IMR-90 (cell line): ENCODE measurements at regions not wholly inside any gene's neighbourhood (a gene's known extent, or its start where the extent isn't known, plus 50 kb on each side); places are given as distances from the start of the nearest gene placed in this dataset.

Experiments
- ATAC-seq: fragments of 200-7000 bp; cut with Tn5 transposase; 2 replicates; pipeline ENCODE4 v1.9.1; 2020; ENCODE audit warnings: low read depth, mild to moderate bottlenecking, moderate library complexity
- BruUV-seq: library from RNA; stranded (reverse); fragments of 400-500 nt; replicated peaks from 2 replicates; lab custom pipeline; 2021; lab: Mats Ljungman, UMichigan
- CTCF ChIA-PET: fragments of 300-600 bp; formaldehyde crosslinking; extraction: SDS; loops from one replicate; lab custom pipeline; 2021; ENCODE audit warnings: antibody characterized with exemption; lab: Yijun Ruan, JAX
- POLR2A ChIA-PET: fragments of 300-600 bp; sonication (Branson Sonifier 250); formaldehyde crosslinking; loops from one replicate; lab custom pipeline; 2022; ENCODE audit warnings: antibody characterized with exemption; ENCODE audit not compliant: unreplicated experiment; lab: Charles Lee
- DNase-seq: peaks from one replicate; pipeline ENCODE4 v3.0.0; 2013
- H2AFZ ChIP-seq: replicated peaks from 2 replicates; pipeline ENCODE3; 2013; ENCODE audit warnings: low read length, mild to moderate bottlenecking; ENCODE audit not compliant: poor library complexity
- H2AK5ac ChIP-seq: 2 replicates; pipeline ENCODE4 v1.6.1; 2013; ENCODE audit warnings: low read depth, low read length, inconsistent platforms
- H2AK9ac ChIP-seq: replicated peaks from 2 replicates; pipeline ENCODE3; 2013; ENCODE audit warnings: mild to moderate bottlenecking, low read depth, low read length, moderate library complexity; ENCODE audit not compliant: poor library complexity
- H2BK120ac ChIP-seq: 2 replicates; pipeline ENCODE4 v1.6.1; 2013; ENCODE audit warnings: low read depth, low read length, inconsistent platforms
- H2BK15ac ChIP-seq: 3 replicates; pipeline ENCODE4 v1.6.1; 2013; ENCODE audit warnings: low read depth, low read length, inconsistent platforms
- H2BK20ac ChIP-seq: 2 replicates; pipeline ENCODE4 v1.6.1; 2013; ENCODE audit warnings: low read depth, mild to moderate bottlenecking, inconsistent platforms, low read length, moderate library complexity
- H2BK5ac ChIP-seq: 2 replicates; pipeline ENCODE4 v1.6.1; 2013; ENCODE audit warnings: mild to moderate bottlenecking, low read depth, low read length, inconsistent platforms; ENCODE audit not compliant: poor library complexity, severe bottlenecking
- H3K14ac ChIP-seq: replicated peaks from 2 replicates; pipeline ENCODE4 v1.6.1; 2013; ENCODE audit warnings: low read depth, low read length, inconsistent platforms
- H3K18ac ChIP-seq: 2 replicates; pipeline ENCODE4 v1.6.1; 2013; ENCODE audit warnings: low read depth, low read length, control low read depth
- H3K23ac ChIP-seq: 2 replicates; pipeline ENCODE4 v1.6.1; 2013; ENCODE audit warnings: low read depth, low read length, inconsistent platforms
- H3K27ac ChIP-seq: 2 replicates; pipeline ENCODE4 v1.5.1; 2013; ENCODE audit warnings: mild to moderate bottlenecking, control low read depth, low read length; ENCODE audit not compliant: insufficient read depth
- H3K27me3 ChIP-seq: 2 replicates; pipeline ENCODE4 v1.6.1; 2013; ENCODE audit warnings: low read length; ENCODE audit not compliant: control insufficient read depth, insufficient read depth
- H3K36me3 ChIP-seq: 2 replicates; pipeline ENCODE4 v1.6.1; 2013; ENCODE audit warnings: low read length, mixed read lengths; ENCODE audit not compliant: control insufficient read depth, insufficient read depth
- H3K4ac ChIP-seq: 2 replicates; pipeline ENCODE4 v1.6.1; 2013; ENCODE audit warnings: low read depth, low read length, inconsistent platforms
- H3K4me1 ChIP-seq: 2 replicates; pipeline ENCODE4 v1.6.1; 2013; ENCODE audit warnings: low read length, mixed read lengths; ENCODE audit not compliant: control insufficient read depth, insufficient read depth
- H3K4me2 ChIP-seq: 2 replicates; pipeline ENCODE4 v1.6.1; 2013; ENCODE audit warnings: low read depth, mild to moderate bottlenecking, control low read depth, low read length, moderate library complexity
- H3K4me3 ChIP-seq: 2 replicates; pipeline ENCODE4 v1.5.1; 2013; ENCODE audit warnings: low read depth, mild to moderate bottlenecking, control low read depth, low read length, moderate library complexity; ENCODE audit not compliant: insufficient read depth
- H3K56ac ChIP-seq: 2 replicates; pipeline ENCODE4 v1.6.1; 2013; ENCODE audit warnings: low read length, inconsistent platforms; ENCODE audit not compliant: insufficient read depth; ENCODE audit errors: extremely low read depth
- H3K79me1 ChIP-seq, 2 experiments: 2 replicates each; pipeline ENCODE4 v1.6.1; 2013; ENCODE audit warnings: low read length in 2 of 2, inconsistent platforms in 1 of 2, low read depth in 1 of 2
- H3K9ac ChIP-seq: 2 replicates; pipeline ENCODE4 v1.6.1; 2013; ENCODE audit warnings: low read depth, low read length, control low read depth
- H3K9me1 ChIP-seq: 2 replicates; pipeline ENCODE4 v1.6.1; 2013; ENCODE audit warnings: low read length, inconsistent platforms; ENCODE audit not compliant: insufficient read depth
- H3K9me3 ChIP-seq: 2 replicates; pipeline ENCODE4 v1.6.1; 2013; ENCODE audit warnings: low read length; ENCODE audit not compliant: control insufficient read depth, insufficient read depth
- H4K20me1 ChIP-seq: 2 replicates; pipeline ENCODE4 v1.6.1; 2013; ENCODE audit warnings: low read length, inconsistent platforms; ENCODE audit not compliant: insufficient read depth
- H4K5ac ChIP-seq: 2 replicates; pipeline ENCODE4 v1.6.1; 2013; ENCODE audit warnings: mild to moderate bottlenecking, low read depth, low read length, control low read depth
- H4K8ac ChIP-seq, 2 experiments: 2 replicates each; pipeline ENCODE4 v1.6.1; 2013; ENCODE audit warnings: low read depth in 2 of 2, low read length in 2 of 2, control low read depth in 1 of 2, inconsistent platforms in 1 of 2
- H4K91ac ChIP-seq: 2 replicates; pipeline ENCODE4 v1.6.1; 2013; ENCODE audit warnings: low read depth, low read length, inconsistent platforms; ENCODE audit not compliant: insufficient read depth
- CEBPB ChIP-seq: IDR thresholded peaks from 2 replicates; pipeline ENCODE4 v1.6.1; 2012; ENCODE audit warnings: low read depth, low read length, improper control_type of control experiment
- CHD1 ChIP-seq: IDR thresholded peaks from 2 replicates; pipeline ENCODE4 v1.6.1; 2012; ENCODE audit warnings: low read depth, low read length, improper control_type of control experiment
- FOS ChIP-seq: fragments of 150-350 bp; IDR thresholded peaks from 2 replicates; pipeline ENCODE4 v1.6.1; 2016; ENCODE audit warnings: low read depth, low read length
- MAFK ChIP-seq: IDR thresholded peaks from 2 replicates; pipeline ENCODE4 v1.6.1; 2012; ENCODE audit warnings: low read depth, low read length, improper control_type of control experiment
- POLR2A ChIP-seq: IDR thresholded peaks from 2 replicates; pipeline ENCODE4 v1.6.1; 2012; ENCODE audit warnings: mild to moderate bottlenecking, low read depth, low read length
- RFX5 ChIP-seq: IDR thresholded peaks from 2 replicates; pipeline ENCODE4 v1.8.0; 2012; ENCODE audit warnings: low read depth, mild to moderate bottlenecking, low read length, moderate library complexity
- SMC3 ChIP-seq: fragments of 150-350 bp; IDR thresholded peaks from 2 replicates; pipeline ENCODE4 v1.6.1; 2016; ENCODE audit warnings: low read depth, mild to moderate bottlenecking, antibody characterized with exemption, low read length, moderate library complexity
- WGBS, 2 experiments: methylation state at CpG; one replicate each; pipeline versions ENCODE4 v1.1.5 to v1.1.7; 2013; ENCODE audit warnings: missing lambda C conversion rate in 2 of 2; ENCODE audit not compliant: insufficient read length in 1 of 2; ENCODE audit errors: extremely low coverage in 2 of 2; 5-methylcytosine and 5-hydroxymethylcytosine counted together
- dilution Hi-C: fragments of 300-500 bp; cut with HindIII; formaldehyde crosslinking; loops from one replicate; pipeline ENCODE4 v1.14.3; 2018; ENCODE audit warnings: low sequenced_read_pairs; ENCODE audit not compliant: unreplicated experiment
- in situ Hi-C: fragments of 300-500 bp; cut with MboI; formaldehyde crosslinking; loops from 3 replicates; pipeline ENCODE4 v1.14.3; 2019; ENCODE audit warnings: low sequenced_read_pairs, inconsistent platforms, mixed read lengths
- intact Hi-C: fragments of 100-400 bp; cut with micrococcal nuclease; formaldehyde crosslinking; loops from 2 replicates; pipeline ENCODE4 v1.10.0; 2022

DNA sequence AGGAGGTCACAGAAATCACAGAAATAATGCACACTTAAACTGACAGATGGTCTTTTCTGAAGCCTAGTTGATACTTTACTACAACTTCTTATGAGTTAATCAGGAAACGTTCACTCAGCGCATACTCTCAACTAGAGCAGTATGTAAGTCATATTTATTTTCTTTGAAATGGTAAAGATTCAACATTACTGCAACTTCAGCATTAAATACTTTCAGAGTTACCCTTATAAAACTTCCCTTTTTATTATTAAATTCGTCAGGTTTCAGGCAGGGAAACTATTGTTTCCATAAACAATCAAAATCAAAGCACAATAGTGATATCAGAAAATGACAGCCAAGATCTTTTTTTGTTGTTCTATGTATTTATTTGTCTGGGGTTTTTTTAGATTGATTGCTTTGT is 222.6 kb upstream of the RND3 start:
- WGBS, 2 experiments = no CpG with 5 or more reads among the region's 3 CpGs
- Histone ChIP-seq H3K23ac (no peak overlapping the region), H3K18ac (no peak overlapping the region), H3K9ac (no peak overlapping the region), H3K14ac (no peak overlapping the region), H3K9me1 (no peaks in the 10 kb centered on the region; the same call in 1 of the 2 replicates), H3K27ac (no peak overlapping the region), H3K27me3 (no peaks in the 10 kb centered on the region), H2AK5ac (no peak overlapping the region), H2AFZ (no peak overlapping the region), H2BK120ac (no peak overlapping the region), H3K36me3 (no peaks in the 10 kb centered on the region), H4K8ac (no peak overlapping the region), H3K4me1 (no peaks in the 10 kb centered on the region), H3K4ac (no peak overlapping the region), H3K4me2 (no peak overlapping the region), H3K56ac (no peak overlapping the region), H2AK9ac (no peak overlapping the region), H2BK20ac (no peak overlapping the region), H2BK5ac (no peak overlapping the region), H4K20me1 (no peaks in the 10 kb centered on the region), H4K5ac (no peak overlapping the region), H3K4me3 (no peak overlapping the region), H2BK15ac (no peak overlapping the region), H3K79me1 (no peaks in the 10 kb centered on the region), H4K91ac (no peak overlapping the region), H3K9me3 (no peaks in the 10 kb centered on the region)
- no TSS peak for BruUV-seq
- DNase-seq = no peak
- dilution Hi-C loops (no loop called here), in situ Hi-C loops (no loop called here), intact Hi-C loops (loop anchor here (10.0 kb wide), 1 partner anchor 325 kb away; no protein-coding TSS in a partner anchor)
- ATAC-seq = no peak
- CTCF ChIA-PET = no interaction called here
- POLR2A ChIA-PET = no interaction called here
- TF ChIP-seq SMC3 = no peak
- TF ChIP-seq FOS = no peak
- TF ChIP-seq POLR2A = no peak
- TF ChIP-seq RFX5 = no peak
- no peak for TF ChIP-seq CEBPB
- no peak for TF ChIP-seq CHD1
- peak; percentile 59; the same call in 1 of the 2 replicates for TF ChIP-seq MAFK
